LNCAP (cell line): ENCODE measurements at regions not wholly inside any gene's neighbourhood (a gene's known extent, or its start where the extent isn't known, plus 50 kb on each side); places are given as distances from the start of the nearest gene placed in this dataset.

Experiments
- TF ChIP-seq, protein P1 (sequence below): fragments of 450-650 bp; IDR thresholded peaks from 2 replicates; pipeline ENCODE4 v1.5.1; 2017; ENCODE audit warnings: mild to moderate bottlenecking

DNA sequence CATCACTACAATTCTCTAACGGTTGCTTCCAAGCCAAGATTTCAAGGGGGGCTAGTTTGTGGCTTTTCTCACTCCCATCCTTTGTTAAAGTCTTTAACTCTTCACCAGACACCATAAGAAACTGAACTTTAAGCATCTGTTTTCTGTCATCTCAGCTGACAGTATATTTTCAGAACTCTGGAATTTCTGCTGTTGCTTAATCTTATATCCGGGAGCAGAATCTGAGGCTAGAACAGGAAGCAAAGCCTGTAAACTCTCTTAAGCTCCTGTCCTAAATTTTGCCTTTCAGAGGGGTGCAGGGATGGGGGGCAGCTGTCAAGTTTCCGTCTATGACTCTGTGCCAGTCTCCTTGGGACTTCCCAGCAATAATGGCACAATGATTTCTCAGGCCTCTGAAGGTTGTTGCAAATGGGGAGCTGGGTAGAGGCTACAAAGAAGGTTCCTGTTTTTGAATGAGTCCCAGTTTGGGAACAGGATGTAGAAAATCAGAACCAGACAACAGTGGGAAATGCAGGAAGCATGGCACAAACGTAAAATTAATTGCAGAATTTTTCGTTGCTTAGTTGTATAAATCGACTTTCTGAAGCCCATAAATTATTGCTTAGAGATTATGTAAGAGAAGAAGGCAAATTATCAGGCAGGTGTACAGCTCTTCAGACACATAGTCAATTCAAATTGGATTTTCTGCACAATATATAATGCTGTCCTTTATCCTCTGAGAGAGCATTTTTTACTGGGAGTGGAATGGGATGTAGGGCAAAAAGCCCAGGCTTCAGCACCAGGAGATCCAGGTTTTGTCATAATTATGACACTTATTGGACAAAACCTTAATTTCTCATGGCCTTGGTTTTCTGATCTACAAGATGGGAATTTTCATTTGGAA is 430.9 kb downstream of the DMAC1 start:
- TF ChIP-seq, protein P1, sequence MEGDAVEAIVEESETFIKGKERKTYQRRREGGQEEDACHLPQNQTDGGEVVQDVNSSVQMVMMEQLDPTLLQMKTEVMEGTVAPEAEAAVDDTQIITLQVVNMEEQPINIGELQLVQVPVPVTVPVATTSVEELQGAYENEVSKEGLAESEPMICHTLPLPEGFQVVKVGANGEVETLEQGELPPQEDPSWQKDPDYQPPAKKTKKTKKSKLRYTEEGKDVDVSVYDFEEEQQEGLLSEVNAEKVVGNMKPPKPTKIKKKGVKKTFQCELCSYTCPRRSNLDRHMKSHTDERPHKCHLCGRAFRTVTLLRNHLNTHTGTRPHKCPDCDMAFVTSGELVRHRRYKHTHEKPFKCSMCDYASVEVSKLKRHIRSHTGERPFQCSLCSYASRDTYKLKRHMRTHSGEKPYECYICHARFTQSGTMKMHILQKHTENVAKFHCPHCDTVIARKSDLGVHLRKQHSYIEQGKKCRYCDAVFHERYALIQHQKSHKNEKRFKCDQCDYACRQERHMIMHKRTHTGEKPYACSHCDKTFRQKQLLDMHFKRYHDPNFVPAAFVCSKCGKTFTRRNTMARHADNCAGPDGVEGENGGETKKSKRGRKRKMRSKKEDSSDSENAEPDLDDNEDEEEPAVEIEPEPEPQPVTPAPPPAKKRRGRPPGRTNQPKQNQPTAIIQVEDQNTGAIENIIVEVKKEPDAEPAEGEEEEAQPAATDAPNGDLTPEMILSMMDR: no peak

DNA sequence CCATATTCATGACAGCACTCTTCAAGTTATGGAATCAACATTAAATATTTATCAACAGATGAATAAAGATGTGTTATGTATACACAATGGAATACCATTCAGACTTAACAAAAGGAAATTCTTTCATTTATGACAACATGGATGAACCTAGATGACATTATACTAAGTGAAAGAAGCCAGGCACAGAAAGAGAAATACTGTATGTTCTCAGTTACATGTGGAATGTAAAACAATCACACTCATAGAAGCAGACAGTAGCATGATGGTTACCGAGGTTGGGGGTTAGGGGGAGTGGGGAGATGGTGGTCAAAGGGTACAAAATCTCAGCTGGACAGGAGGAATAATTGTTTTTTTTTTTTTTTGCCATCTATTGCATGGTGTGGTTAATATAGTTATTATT is 431.9 kb downstream of the DMAC1 start:
- TF ChIP-seq, protein P1: no peak

DNA sequence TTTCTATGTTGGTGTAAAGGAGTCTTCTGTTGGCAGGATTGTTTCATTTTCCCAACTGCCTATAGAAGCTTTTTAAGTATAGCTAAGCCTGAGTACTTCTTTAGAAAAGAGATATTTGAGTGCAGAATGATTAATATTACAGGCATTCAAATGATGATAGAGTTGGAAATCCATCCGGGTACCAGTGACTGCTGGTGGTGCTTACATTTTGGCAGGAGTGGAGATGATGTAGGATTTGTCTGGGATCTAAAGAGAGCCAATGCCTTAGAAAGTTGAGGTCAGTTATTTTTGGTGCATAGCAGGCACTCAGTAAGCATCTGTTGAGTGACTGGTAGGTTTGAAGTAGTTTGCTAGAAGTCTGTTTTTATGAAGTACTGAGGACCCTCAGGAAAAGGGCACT is 433.5 kb downstream of the DMAC1 start:
- TF ChIP-seq, protein P1: no peak

DNA sequence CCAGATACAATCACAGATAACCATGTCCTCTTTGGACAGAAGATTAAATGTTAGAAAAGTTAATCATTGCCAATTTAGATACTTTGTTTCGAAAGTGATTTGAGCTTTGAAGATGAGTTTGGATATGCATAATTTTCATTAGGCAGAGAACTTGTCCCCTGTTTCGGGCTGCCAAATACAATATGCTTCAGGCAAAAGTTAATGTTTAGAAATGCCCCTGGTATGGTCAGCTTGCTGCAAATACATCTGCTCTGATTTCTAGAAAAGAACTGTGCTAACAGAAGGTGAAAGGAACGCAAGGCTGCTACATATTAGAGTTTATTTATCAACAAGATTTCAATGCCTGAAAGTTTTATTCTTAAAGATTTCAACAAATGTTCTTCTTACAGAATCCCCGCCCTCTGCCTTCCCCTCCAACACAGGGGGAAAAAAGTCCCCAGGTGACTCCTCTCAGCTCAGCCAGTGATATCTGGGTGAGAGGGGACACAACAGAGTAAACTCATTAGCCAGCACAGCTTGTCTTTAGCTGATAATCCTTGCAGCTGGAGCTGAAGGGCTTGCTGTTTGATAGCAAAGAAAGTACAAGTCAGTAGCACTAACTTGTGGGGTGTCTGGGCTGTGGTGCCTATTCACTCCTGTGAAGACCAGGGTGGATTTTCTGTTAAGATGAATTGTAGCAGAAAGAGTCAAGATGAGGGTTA is 435.7 kb downstream of the DMAC1 start:
- TF ChIP-seq, protein P1: no peak

DNA sequence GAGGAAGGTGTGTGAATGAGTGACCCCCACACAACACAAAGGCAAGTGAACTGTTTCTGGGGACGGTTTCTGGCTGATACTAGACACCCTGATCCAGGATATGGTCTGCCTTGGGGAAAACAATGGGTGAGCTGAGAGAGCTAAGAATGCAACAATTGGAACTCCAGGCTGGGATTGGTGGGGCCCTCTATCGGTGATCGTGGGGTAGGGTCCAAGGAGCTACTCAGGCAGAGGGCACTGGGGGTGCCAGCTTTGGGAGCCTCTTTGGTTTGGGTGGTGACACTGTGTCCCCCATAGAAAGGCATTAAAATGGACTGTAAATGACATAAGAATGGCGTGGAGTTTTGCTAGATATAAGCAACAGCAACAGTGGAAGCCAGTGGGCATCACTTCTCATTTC is 439.1 kb downstream of the DMAC1 start:
- TF ChIP-seq, protein P1: peak; percentile 28; the same call in 1 of the 2 replicates

DNA sequence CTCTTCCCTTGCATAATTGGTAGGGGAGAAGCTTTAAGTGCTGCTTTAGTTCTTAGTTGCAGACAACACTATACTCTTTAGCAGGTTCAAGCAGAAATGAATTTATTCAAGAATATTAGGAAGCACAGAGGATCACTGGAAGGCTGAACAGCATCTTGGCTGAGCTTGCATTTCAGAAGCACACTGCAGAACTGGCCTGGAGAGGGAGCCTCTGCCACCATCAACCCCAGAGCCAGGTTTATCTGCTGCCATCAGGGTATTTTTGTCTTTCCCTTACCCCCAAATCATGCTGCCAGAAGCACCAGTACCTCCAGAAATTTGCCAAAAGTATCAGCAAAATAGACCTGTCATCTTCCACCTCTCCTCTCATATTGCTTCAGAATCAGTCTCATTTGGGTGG is 440.7 kb downstream of the DMAC1 start:
- TF ChIP-seq, protein P1: no peak

DNA sequence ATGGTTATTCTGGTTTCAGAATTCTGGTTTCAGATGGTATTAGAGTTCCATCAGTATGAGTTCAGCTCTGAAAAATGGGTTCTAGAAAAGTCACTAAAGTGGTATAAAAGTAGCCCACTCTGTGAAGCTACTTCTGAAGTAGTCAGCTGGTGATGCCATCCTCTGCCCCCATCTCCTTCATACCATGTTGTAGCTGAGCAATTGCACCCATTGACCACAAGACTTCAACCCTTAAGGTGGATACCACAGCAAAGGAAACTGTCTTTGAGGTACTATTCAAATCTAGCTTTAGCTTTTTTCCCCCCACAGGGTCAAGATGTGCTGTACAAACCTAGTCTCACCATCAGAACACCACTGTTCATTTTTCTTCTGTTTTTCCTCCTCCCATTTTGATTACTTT is 444.9 kb downstream of the DMAC1 start:
- TF ChIP-seq, protein P1: no peak
